OCI-LY1 (cell line): ENCODE measurements at regions not wholly inside any gene's neighbourhood (a gene's known extent, or its start where the extent isn't known, plus 50 kb on each side); places are given as distances from the start of the nearest gene placed in this dataset.

Experiments
- EZH2 ChIP-seq: fragments of 200-600 bp; sonication (generic), shearing (Covaris generic); IDR thresholded peaks from 2 replicates; pipeline ENCODE4 v1.8.0; 2017; ENCODE audit warnings: borderline replicate concordance, mixed run types, mild to moderate bottlenecking, antibody characterized with exemption, low read length, moderate library complexity, mixed read lengths
- TF ChIP-seq, protein P1 (sequence below): fragments of 200-600 bp; sonication (generic), shearing (Covaris generic); IDR thresholded peaks from 2 replicates; pipeline ENCODE4 v1.5.1; 2017; ENCODE audit warnings: mild to moderate bottlenecking, antibody characterized with exemption, low read length, moderate library complexity, mixed read lengths

DNA sequence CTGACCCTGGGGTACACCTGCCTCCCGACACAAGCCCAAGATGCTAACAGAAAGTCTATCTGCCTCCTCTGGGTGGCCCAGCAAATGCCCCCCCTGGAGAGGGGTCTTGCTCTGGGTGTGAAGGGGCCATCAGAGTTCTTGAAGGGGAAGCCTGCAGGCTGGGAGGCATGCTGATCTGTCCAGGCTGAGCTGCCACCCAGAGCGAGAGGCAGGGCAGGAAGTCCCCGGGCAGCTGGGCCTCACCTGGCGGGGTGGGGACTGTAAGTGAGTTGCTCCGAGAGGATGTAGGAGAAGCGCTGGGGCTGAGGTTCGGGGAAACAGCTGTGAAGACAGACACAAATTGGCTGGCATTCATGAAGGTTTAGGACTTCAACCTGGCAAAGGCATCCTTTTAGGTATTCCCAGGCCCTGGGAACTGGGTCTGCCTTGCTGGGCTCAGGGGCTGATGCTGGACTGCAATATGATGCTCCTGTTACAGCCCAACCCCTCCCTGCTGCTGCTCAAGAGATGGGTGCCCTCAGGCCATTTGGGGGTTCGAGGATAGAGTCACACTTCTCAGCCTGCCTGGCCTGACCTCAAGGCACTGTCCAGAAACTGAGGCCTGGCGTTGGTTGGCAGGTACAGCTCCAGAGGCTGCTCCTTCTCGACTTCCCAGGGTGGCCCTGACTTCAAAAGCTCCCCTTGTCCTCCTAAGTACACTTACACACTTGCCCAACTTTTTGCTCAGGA is 60.2 kb upstream of the LYVE1 start:
- no peak for TF ChIP-seq EZH2
- TF ChIP-seq, protein P1, sequence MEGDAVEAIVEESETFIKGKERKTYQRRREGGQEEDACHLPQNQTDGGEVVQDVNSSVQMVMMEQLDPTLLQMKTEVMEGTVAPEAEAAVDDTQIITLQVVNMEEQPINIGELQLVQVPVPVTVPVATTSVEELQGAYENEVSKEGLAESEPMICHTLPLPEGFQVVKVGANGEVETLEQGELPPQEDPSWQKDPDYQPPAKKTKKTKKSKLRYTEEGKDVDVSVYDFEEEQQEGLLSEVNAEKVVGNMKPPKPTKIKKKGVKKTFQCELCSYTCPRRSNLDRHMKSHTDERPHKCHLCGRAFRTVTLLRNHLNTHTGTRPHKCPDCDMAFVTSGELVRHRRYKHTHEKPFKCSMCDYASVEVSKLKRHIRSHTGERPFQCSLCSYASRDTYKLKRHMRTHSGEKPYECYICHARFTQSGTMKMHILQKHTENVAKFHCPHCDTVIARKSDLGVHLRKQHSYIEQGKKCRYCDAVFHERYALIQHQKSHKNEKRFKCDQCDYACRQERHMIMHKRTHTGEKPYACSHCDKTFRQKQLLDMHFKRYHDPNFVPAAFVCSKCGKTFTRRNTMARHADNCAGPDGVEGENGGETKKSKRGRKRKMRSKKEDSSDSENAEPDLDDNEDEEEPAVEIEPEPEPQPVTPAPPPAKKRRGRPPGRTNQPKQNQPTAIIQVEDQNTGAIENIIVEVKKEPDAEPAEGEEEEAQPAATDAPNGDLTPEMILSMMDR = no peak
